Left lung (tissue), 4 donors: ENCODE measurements at regions not wholly inside any gene's neighbourhood (a gene's known extent, or its start where the extent isn't known, plus 50 kb on each side); places are given as distances from the start of the nearest gene placed in this dataset.

Experiments
- ATAC-seq: fragments of 200-7000 bp; cut with Tn5 transposase; one replicate; pipeline ENCODE4 v1.9.1; 2020; ENCODE audit warnings: moderate library complexity
- DNase-seq, 4 donors: peaks; one replicate each; pipeline ENCODE4 v3.0.0-alpha.2; 2013 to 2020
- H3K27ac ChIP-seq, 2 donors: fragments of 200-600 bp; sonication (generic) in 1 of 2; one replicate each; pipeline versions ENCODE4 v1.5.0 to v1.8.0; 2020 to 2021
- H3K27me3 ChIP-seq, 2 donors: fragments of 200-600 bp; sonication (generic) in 1 of 2; one replicate each; pipeline versions ENCODE4 v1.5.0 to v1.8.0; 2020 to 2021
- H3K36me3 ChIP-seq, 2 donors: fragments of 200-600 bp; sonication (generic) in 1 of 2; one replicate each; pipeline versions ENCODE4 v1.5.0 to v1.8.0; 2020 to 2021
- H3K4me1 ChIP-seq, 2 donors: fragments of 200-600 bp; one replicate each; pipeline ENCODE4 v1.8.0; 2021
- H3K4me3 ChIP-seq, 2 donors: fragments of 200-600 bp; sonication (generic) in 1 of 2; one replicate each; pipeline versions ENCODE4 v1.5.0 to v1.8.0; 2020 to 2021; ENCODE audit warnings: mild to moderate bottlenecking in 1 of 2
- H3K9me3 ChIP-seq, 2 donors: fragments of 200-600 bp; sonication (generic) in 1 of 2; one replicate each; pipeline versions ENCODE4 v1.5.0 to v1.8.0; 2020 to 2021
- CTCF ChIP-seq, 2 donors: fragments of 200-600 bp; sonication (generic) in 1 of 2; IDR thresholded peaks; one replicate each; pipeline versions ENCODE4 v1.5.0 to v1.8.0; 2021; ENCODE audit warnings: antibody characterized with exemption in 2 of 2
- intact Hi-C, 2 donors: fragments of 100-400 bp; cut with DNase I; formaldehyde crosslinking; loops; one replicate each; pipeline versions ENCODE4 v1.11.2 to v1.14.2; 2022
- donor health status: DM: no; HTN: yes; CAD: no.
- donor health status: DM: no; HTN: no; CAD: no.

DNA sequence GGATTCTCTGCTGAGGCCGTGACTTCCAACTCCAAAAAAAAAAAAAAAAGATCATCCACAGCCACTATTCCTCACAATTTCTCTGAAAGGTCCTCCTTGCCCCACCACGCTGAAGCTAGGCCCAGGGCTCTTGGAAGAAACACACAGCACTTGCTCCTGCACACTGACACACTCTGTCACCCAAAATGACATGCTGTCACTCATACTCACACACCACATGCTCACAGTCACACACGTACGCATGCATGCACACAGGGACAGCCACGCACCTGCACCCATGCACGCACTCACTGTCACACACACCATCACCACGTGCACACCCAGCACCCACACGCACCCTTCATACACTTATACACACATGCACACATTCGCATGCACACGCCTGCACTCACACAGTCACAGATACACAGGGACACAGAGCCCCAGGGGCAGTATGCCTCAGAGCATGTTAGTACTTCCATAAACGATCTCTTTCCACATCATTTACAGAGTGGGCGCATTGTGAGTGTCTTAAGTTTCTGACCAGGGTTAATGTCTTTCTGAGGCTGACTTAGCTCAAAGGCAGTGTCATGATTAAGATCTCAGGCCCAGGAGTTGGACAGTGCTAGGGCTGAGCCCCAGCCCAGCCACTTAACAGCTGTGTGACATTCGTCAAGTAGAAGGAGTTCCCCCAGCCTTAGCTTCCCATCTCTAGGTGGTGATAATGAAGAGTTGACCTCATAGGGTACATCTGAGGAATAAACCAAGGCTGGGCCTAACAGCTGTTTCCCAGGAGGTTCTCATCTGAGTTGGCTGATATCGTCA is 93.4 kb downstream of the GLI2 start:
- Histone ChIP-seq H3K9me3 (no peaks in the 10 kb centered on the region), H3K4me3 (no peak overlapping the region), H3K36me3 (no peaks in the 10 kb centered on the region), H3K4me1 (no peaks in the 10 kb centered on the region), H3K27ac (no peak overlapping the region), H3K27me3 (no peaks in the 10 kb centered on the region)
- intact Hi-C loops: no loop called here
- TF ChIP-seq CTCF (IDR thresholded peaks at IDR 0.05): no peak
- no peak for ATAC-seq
- no peak for DNase-seq

DNA sequence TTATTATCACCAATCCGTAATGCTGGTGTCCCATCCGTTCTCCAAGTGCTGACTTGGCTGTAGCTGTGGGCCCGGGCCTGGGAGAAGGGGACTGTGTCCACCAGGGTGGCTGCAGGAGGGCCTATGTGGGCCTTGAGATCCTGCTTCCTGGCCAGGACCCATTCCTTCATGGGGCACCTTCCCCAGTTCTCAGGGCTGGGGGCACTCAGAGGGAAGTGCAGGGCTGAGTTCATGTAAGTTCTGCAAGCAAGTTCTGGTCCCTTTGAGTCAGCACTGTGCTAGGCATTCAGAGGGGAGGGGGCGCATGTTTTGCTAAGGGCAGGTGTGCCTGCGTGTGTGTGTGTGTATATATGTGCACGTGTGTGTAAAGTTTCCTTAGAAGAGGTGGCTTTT is 94.0 kb downstream of the GLI2 start:
- DNase-seq: no peak
- ATAC-seq: no peak
- no peaks in the 10 kb centered on the region for H3K36me3 ChIP-seq
- no peaks in the 10 kb centered on the region for H3K27me3 ChIP-seq
- intact Hi-C loops: no loop called here
- TF ChIP-seq CTCF (IDR thresholded peaks at IDR 0.05): no peak
- H3K4me3 ChIP-seq: no peak overlapping the region
- no peak overlapping the region for H3K27ac ChIP-seq
- H3K9me3 ChIP-seq: no peaks in the 10 kb centered on the region
- H3K4me1 ChIP-seq: no peaks in the 10 kb centered on the region

DNA sequence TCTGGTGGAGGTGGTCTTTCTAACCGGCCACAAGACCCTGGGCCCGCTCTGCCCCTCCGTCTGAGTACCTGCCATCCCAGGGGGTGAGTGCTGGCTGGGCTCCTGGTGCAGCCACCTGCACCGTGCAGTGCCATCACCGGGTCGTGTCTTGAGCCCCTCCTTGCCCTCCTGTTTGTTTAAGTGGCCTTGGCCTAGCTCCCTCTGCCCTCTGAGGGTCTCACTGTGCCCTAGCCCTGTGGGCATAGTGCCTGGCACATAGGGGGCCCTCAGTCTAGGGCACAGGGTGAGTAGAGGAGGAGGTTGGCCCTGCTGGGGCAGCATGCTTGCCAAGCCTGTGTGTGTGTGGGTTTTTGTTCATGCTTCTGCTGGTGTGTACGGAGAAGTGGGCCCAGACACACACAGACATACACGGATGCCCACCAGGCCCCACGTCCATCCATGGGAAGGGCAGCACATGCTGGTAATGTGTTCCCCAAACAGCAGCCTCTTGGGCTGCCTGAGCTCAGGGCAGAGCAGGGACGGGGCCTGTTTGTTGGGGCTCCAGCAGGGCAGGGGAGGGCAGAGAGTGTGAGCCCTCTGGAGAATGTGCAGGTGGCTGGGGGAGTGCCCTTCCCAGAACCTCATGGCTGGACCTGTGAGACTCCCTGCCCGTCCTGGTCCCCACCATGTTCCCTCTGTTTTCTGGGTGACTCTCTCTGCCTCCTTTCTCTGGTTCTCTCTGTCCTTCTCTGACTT is 94.6 kb downstream of the GLI2 start:
- Histone ChIP-seq H3K9me3 (no peaks in the 10 kb centered on the region), H3K27me3 (no peaks in the 10 kb centered on the region), H3K4me3 (no peak overlapping the region), H3K27ac (no peak overlapping the region), H3K4me1 (no peaks in the 10 kb centered on the region), H3K36me3 (no peaks in the 10 kb centered on the region)
- DNase-seq (no peak), ATAC-seq (no peak)
- no peak for TF ChIP-seq CTCF (IDR thresholded peaks at IDR 0.05)
- intact Hi-C loops: no loop called here

DNA sequence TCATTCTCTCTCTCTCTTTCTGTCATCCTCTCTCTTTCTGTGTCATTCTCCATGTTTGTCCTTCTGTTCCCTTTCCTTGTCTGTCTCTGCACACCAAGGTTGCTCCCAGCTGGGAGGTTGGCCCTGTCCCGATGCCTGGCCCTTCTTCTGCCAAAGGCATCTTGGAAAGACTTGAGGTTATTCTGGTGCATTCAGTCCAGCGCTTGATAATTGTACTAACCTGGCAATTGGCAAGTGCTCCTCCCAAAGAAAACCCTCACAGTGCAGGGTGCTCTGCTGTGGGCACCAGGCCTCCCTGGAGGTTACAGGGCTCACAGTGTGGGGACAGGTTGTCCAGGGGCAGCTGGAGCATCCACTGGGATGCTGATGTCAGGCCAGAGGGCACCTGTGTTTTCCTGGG is 95.4 kb downstream of the GLI2 start:
- DNase-seq (peak in 1 of 4 donors; percentile 7), ATAC-seq (no peak)
- no peak for TF ChIP-seq CTCF (IDR thresholded peaks at IDR 0.05)
- no peaks in the 10 kb centered on the region for H3K36me3 ChIP-seq
- no peaks in the 10 kb centered on the region for H3K9me3 ChIP-seq
- intact Hi-C loops: no loop called here
- no peak overlapping the region for H3K27ac ChIP-seq
- no peaks in the 10 kb centered on the region for H3K27me3 ChIP-seq
- no peaks in the 10 kb centered on the region for H3K4me1 ChIP-seq
- H3K4me3 ChIP-seq: no peak overlapping the region

GRCh38 chr2:120831891-120832290 is 96.2 kb downstream of the GLI2 start:
- no peak for ATAC-seq
- intact Hi-C loops: no loop called here
- no peaks in the 10 kb centered on the region for H3K27me3 ChIP-seq
- no peak overlapping the region for H3K27ac ChIP-seq
- no peaks in the 10 kb centered on the region for H3K9me3 ChIP-seq
- no peak for TF ChIP-seq CTCF (IDR thresholded peaks at IDR 0.05)
- no peaks in the 10 kb centered on the region for H3K36me3 ChIP-seq
- H3K4me3 ChIP-seq: no peak overlapping the region
- H3K4me1 ChIP-seq: no peaks in the 10 kb centered on the region
- DNase-seq: peak in 2 of 4 donors; percentile 25 to 28
